ENCODE measurements at regions not wholly inside any gene's neighbourhood (a gene's known extent, or its start where the extent isn't known, plus 50 kb on each side); places are given as distances from the start of the nearest gene placed in this dataset.

- DNase-seq, result no peak
Observed at GRCh38 chr5:23579566-23579965, 72.2 kb downstream of the PRDM9 start.

GRCh38 chr5:23583081-23583480 lies 75.7 kb downstream of the PRDM9 start:
- DNase-seq, result no peak

DNA sequence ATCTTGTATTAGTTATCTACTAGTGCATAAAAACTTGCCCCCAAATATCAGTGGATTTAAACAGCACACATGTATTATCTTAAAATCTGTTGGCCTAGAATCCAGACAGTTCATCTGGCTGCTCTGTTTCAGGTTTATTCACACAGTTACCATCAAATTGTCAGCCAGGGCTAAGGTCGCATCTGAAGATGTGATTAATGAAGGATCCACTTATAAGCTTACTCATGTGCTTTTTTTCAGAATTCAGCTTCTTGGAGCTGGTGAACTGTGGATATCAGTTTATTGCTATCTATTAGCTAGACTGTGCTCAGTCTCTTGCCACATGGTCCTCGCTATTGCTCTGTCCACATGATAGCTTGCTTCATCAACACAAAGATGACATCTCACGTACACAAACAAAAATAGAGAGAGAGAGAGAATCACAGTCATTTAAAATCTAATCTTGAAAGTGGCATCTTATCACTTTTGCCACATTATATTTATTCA lies 81.5 kb downstream of the PRDM9 start:
- DNase-seq, result no peak

DNA sequence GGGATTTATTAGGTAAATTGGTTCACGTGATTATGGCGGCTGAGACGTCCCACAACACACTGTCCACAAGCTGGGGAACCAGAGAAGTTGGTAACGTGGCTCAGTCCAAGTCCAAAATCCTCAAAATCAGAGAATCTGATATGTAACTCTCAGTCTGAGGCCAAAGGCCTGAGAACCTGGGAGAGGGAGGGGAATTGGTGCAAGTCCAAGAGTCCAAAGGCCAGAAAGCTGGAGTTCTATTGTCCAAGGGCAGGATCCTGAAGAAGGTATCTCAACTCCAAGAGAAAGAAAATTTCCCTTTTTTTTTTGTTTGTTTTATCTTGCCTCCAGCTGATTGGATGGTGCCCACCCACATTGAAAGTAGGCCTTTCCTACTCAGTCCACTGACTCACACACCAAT lies 83.8 kb downstream of the PRDM9 start:
- no peak for DNase-seq

GRCh38 chr5:23606927-23607326 lies 99.5 kb downstream of the PRDM9 start:
- no peak for DNase-seq

DNA sequence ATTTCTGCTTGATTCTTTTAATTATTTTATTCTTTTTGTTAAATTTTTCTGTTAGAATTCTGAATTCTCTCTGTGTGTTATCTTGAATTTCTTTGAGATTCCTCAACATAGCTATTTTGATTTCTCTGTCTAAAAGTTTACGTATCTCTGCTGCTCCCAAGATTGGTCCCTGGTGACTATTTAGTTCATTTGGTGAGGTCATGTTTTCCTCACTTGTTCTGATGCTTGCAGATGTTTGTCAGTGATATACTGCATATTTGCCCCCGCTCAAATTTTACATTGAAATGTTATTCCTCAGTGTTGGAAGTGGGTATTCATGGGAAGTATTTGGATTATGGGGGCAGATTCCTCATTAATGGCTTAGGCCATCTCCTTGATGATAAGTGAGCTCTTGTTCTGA lies 105.3 kb downstream of the PRDM9 start:
- no peak for DNase-seq

- no peak for DNase-seq
Observed at GRCh38 chr5:23613566-23613965, 106.2 kb downstream of the PRDM9 start.

DNA sequence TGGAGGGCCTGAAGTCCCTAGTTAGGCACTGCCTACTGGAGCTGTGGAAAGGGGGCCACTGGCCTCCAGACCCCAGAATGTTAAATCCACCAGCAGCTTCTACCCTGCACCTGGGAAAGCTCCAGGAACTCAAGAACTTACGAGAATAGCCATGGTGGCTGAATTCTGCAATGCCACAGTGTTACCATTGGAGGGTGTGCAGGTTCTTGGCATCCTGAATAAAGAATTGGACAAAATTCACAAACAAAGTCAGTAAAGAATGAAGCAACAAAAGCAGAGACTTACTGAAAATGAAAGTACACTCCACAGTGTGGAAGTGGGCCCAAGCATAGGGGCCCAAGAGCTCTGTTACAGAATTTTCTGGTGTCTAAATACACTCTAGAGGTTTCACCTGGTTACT lies 107.0 kb downstream of the PRDM9 start:
- no peak for DNase-seq

DNA sequence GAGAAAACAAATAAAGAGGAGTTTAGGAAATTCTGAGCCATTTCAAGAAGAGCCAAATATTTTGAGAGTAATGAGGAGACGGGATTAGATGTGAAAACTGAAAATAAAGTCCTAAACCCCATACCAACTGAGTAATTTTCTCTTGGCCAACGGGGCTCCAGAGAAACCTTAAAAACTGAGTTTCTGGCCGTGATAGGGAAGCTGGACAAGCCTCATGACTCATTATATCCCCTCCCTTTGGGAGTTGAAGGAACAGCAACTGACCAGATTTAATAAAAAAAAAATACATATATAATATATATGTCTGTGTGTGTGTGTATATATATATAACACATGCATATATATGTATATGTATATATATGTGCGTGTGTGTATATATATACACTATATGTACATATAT lies 119.6 kb downstream of the PRDM9 start:
- no peak for DNase-seq

- no peak for DNase-seq
Observed at GRCh38 chr5:23627976-23628375, 120.6 kb downstream of the PRDM9 start.

- no peak for DNase-seq
Observed at GRCh38 chr5:23629396-23629795, 122.0 kb downstream of the PRDM9 start.

DNA sequence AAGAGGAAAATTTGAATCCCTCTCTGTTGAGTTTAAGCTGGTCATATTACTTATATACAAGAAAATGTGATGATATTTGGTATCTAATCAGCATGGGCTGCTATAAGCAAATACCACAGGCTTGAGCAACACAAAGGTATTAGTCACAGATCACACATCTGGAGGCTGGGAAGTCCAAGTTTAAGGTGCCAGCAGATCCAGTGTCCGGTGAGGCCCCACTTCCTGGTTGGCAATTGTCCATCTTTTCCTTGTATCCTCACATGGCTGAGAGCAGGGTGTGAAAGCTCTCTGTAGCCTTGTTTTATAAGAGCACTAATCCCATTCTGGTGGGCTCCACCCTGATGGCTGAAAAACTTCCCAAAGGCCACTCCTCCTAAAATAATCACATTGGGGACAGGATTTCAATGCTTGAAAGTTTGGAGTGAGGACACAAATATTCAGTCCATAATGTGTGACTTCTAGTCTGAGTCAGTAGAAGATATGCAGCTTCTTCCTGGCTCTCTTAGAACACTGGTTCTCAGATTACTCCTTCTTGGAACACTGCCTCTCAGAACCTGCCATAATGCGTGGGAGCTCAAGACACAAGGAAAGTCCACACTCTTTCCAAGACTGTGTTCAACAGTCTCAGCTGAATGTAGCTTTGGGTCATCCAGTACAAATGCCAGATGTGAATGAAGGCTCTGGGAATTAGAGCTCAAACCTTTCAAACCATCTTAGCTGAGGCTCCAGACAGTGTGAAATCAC lies 124.1 kb downstream of the PRDM9 start:
- no peak for DNase-seq

DNA sequence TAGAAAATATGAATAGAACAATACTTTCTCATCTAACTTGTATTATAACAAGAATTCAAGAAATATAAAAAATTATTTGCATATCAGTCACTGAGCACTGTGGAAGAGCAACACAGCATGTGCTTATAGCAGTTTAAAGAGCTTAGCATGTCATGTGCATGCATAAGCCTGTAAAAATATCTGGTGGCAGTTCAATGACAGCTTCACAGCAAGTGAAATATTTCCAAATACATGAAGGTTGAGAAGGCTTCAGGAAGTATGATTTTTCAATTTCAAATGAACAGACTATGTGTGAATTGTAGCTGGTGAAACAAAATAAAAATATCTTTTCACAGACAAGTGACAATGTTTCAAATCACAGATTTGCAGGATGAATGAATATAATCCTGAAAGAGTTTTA lies 128.5 kb downstream of the PRDM9 start:
- DNase-seq, result no peak

DNA sequence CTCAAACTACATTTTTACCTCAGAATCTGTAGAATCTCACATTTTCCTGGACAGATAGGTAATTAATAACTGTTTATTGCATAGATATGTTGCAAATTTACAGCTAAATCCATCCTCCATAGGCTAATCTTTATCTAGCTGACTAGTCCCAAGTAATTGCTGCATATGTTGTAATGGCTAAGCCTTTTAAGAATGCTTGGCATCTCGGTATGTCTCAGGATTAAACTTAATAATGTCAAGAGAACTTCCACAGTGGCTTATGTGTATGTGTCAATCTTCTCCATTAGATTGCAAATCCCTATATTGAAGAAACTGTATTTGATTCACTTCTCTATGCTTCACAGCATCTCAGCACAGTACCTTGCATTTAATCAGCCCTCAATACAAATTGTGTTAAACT lies 131.9 kb downstream of the PRDM9 start:
- DNase-seq, result no peak

DNA sequence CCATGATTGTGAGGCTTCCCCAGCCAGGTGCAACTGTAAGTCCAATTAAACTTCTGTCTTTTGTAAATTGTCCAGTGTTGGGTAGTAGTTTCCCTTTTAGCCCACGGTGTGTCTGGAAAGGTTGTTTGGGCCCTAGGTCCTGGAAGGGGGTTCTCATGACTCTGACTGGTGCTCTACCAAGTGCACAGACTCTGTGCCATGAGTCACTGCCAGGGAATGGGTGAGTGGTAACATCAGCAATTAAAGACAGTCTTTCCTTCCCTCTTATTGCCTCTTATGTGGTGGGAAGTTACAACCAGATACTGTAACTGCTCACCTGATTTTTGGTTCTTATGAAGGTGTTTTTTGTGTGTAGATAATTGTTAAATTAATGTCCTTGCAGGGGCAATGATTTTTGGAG lies 141.2 kb downstream of the PRDM9 start:
- DNase-seq, result no peak

GRCh38 chr5:23649594-23649993 lies 142.2 kb downstream of the PRDM9 start:
- no peak for DNase-seq

- no peak for DNase-seq
Observed at GRCh38 chr5:23655674-23656073, 148.3 kb downstream of the PRDM9 start.

DNA sequence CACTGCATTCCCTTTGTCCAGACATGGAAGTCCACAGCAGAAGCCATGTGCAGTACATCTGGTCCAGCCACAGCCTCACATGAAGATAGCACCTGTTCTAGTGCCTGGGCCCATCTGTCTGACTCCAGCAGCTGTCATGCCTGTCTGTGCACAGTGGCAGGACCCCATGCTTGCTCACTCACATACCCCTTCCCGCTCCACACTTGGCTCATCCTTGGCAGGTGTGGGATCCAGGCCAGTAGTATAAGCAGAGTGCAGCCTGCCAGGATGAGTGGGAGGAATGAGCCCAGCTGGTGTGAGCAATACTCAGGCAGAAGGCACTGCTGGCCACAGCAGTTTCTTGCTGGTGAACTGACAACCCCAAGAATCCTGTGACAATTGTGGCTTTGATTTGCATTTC lies 168.0 kb downstream of the PRDM9 start:
- DNase-seq, result no peak

DNA sequence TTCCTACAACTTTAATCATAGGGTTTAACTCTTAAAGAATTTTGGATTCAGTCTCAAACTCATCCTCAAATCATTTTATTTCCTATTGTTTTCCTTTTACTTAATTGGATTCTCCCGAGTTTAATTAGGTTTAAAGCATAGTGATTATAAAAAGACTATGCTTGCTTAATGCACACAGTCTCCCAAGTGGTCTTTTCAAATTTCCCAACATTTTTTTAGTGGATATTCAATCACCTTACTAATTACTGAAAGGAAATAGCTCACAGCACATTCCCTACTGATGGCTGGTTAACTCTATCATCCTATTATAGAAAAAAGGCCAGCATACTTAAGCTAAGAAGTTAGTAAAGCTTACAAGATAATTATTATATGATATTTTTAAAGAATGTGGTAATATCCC lies 170.6 kb downstream of the PRDM9 start:
- DNase-seq, result no peak

DNA sequence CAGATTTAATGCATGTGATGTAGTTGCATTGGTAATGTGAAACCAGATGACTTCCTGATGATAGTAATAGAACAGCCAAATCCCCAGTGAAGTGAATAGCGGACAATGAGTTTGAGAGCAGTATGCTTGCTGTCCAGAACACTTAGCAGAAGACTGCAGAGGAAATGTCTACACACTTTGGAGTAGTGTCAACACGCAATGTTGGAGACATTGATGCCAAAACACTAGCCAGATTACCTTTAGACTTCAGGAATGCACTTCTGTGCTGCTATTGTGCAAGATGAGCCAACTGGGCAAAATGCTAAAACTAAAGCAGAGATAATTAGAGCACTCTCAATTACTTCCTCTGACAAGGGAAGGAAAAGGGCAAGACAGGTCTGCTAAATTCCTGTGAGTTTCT lies 176.7 kb downstream of the PRDM9 start:
- DNase-seq, result no peak

- DNase-seq, result peak; percentile 80
Observed at GRCh38 chr5:23703940-23704855, 196.8 kb downstream of the PRDM9 start.

- no peak for DNase-seq
Observed at GRCh38 chr5:23717486-23717885, 210.1 kb downstream of the PRDM9 start.

DNA sequence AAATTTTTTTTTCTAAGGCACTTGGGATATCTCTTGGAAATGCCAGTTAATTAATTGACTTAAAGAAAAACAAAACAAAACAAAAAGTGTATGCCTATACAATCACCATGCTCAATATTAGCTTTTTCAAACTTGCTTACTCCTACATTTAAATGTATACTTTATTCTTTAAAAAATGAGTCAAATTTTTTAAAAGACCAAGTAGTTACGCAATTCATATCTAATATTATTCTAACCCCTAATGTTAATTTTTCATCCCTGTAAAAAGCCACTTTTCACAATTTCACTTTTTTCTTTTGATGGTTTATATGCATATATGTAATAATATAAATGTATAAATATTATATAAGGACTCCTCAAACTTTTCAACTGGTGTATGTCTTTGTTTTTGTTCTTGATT lies 211.2 kb downstream of the PRDM9 start:
- no peak for DNase-seq

DNA sequence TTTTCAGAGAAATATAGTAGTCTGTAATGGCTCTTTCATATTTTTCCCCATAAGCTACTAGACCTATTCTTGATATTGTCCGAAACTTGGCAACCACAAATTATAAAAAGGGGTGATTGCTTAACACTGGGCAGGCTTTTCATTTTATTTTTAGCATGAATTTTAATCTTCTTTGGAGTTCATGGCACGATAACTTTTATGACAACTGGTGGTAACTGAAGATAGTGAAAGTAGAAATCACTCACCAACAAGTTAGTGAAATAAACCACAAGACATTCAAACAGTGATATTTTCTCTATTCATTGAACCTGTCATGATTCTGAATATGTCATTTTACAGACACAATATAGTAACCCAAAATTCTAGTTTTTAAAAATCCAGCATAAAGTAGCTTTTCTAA lies 213.9 kb downstream of the PRDM9 start:
- DNase-seq, result no peak

Data from NCI-H774 (cell line).